DND-41 (cell line): ENCODE measurements at regions not wholly inside any gene's neighbourhood (a gene's known extent, or its start where the extent isn't known, plus 50 kb on each side); places are given as distances from the start of the nearest gene placed in this dataset.
"Not testable (repeated sequence)": the region's sequence is repeated elsewhere in the genome, so short reads cannot be mapped to it uniquely, and the experiment has no call there.

Experiments used
- ATAC-seq: fragments of 200-7000 bp; cut with Tn5 transposase; 3 replicates; pipeline ENCODE4 v1.9.1; 2021; ENCODE audit warnings: low read depth; ENCODE audit not compliant: insufficient read depth
- DNase-seq: peaks from one replicate; pipeline ENCODE4 v3.0.0-alpha.2; 2020
- H2AFZ ChIP-seq: 2 replicates; pipeline ENCODE4 v1.6.0; 2012; ENCODE audit warnings: low read depth, low read length
- H3K27ac ChIP-seq: 2 replicates; pipeline ENCODE4 v1.5.1; 2012; ENCODE audit warnings: low read length, inconsistent platforms
- H3K27me3 ChIP-seq: fragments of 200-600 bp; sonication (generic); 2 replicates; pipeline ENCODE4 v1.6.0; 2012; ENCODE audit warnings: low read length, mild to moderate bottlenecking, inconsistent platforms; ENCODE audit not compliant: insufficient read depth, poor library complexity
- H3K36me3 ChIP-seq: 2 replicates; pipeline ENCODE4 v1.5.1; 2012; ENCODE audit warnings: low read length, inconsistent platforms; ENCODE audit not compliant: insufficient read depth
- H3K4me1 ChIP-seq: 2 replicates; pipeline ENCODE4 v1.5.1; 2012; ENCODE audit warnings: mild to moderate bottlenecking, low read length; ENCODE audit not compliant: insufficient read depth
- H3K4me2 ChIP-seq: 2 replicates; pipeline ENCODE4 v1.6.0; 2012; ENCODE audit warnings: mild to moderate bottlenecking, moderate library complexity, low read length, inconsistent platforms; ENCODE audit not compliant: insufficient read depth
- H3K4me3 ChIP-seq, 2 experiments: fragments of 200-600 bp in 1 of 2; shearing (Covaris generic) in 1 of 2; 2 replicates each; pipeline ENCODE4 v1.5.1; 2012 to 2016; ENCODE audit warnings: inconsistent platforms in 2 of 2, low read length in 2 of 2, mild to moderate bottlenecking in 2 of 2, low read depth in 1 of 2, moderate library complexity in 1 of 2
- H3K79me2 ChIP-seq: 2 replicates; pipeline ENCODE4 v1.6.0; 2012; ENCODE audit warnings: low read length, inconsistent platforms; ENCODE audit not compliant: insufficient read depth
- H3K9ac ChIP-seq: 2 replicates; pipeline ENCODE4 v1.6.0; 2012; ENCODE audit warnings: low read depth, mild to moderate bottlenecking, inconsistent platforms, low read length, moderate library complexity
- H3K9me3 ChIP-seq: 2 replicates; pipeline ENCODE4 v1.5.1; 2012; ENCODE audit warnings: low read length, moderate library complexity, mild to moderate bottlenecking, inconsistent platforms; ENCODE audit not compliant: insufficient read depth, severe bottlenecking
- H4K20me1 ChIP-seq: 2 replicates; pipeline ENCODE4 v1.6.0; 2012; ENCODE audit warnings: low read length; ENCODE audit not compliant: insufficient read depth
- CTCF ChIP-seq: IDR thresholded peaks from 2 replicates; pipeline ENCODE4 v1.5.1; 2012; ENCODE audit warnings: borderline replicate concordance, low read length, moderate library complexity, mild to moderate bottlenecking; ENCODE audit not compliant: poor library complexity, severe bottlenecking; ENCODE audit errors: extremely low read depth
- EZH2 ChIP-seq: IDR thresholded peaks from 3 replicates; pipeline ENCODE4 v1.6.1; 2012; ENCODE audit warnings: borderline replicate concordance, low read depth, mild to moderate bottlenecking, moderate library complexity, low read length, inconsistent platforms; ENCODE audit not compliant: severe bottlenecking

- no peaks in the 10 kb centered on the region for H3K4me1 ChIP-seq
- H3K4me3 ChIP-seq: no peak overlapping the region
- DNase-seq (no peak), ATAC-seq (no peak)
- H3K27ac ChIP-seq: no peak overlapping the region
- no peaks in the 10 kb centered on the region for H4K20me1 ChIP-seq
- no peaks in the 10 kb centered on the region for H3K79me2 ChIP-seq
- no peaks in the 10 kb centered on the region for H3K9me3 ChIP-seq
- H3K4me2 ChIP-seq: no peak overlapping the region
- H3K36me3 ChIP-seq: no peaks in the 10 kb centered on the region
- no peak overlapping the region for H3K9ac ChIP-seq
- no peak overlapping the region for H2AFZ ChIP-seq
- TF ChIP-seq EZH2 (no peak), CTCF (no peak)
- H3K27me3 ChIP-seq: no peaks in the 10 kb centered on the region
These were observed 131.5 kb upstream of the KIF5B start for GRCh38 chr10:32187686-32188085.

GRCh38 chr10:32183652-32184051, 127.4 kb upstream of the KIF5B start:
- not testable (repeated sequence) for H3K36me3 ChIP-seq, H3K4me2 ChIP-seq, H3K79me2 ChIP-seq, H3K27ac ChIP-seq, DNase-seq, H3K4me3 ChIP-seq, H2AFZ ChIP-seq, ATAC-seq, H3K9me3 ChIP-seq, H3K9ac ChIP-seq, H3K27me3 ChIP-seq, H3K4me1 ChIP-seq, H4K20me1 ChIP-seq

- no peak overlapping the region for H3K9ac ChIP-seq
- H3K4me1 ChIP-seq: no peaks in the 10 kb centered on the region
- no peak overlapping the region for H3K4me3 ChIP-seq
- no peaks in the 10 kb centered on the region for H4K20me1 ChIP-seq
- no peaks in the 10 kb centered on the region for H3K9me3 ChIP-seq
- no peak for TF ChIP-seq CTCF
- no peak for TF ChIP-seq EZH2
- H2AFZ ChIP-seq: no peak overlapping the region
- no peaks in the 10 kb centered on the region for H3K27me3 ChIP-seq
- no peaks in the 10 kb centered on the region for H3K79me2 ChIP-seq
- no peaks in the 10 kb centered on the region for H3K36me3 ChIP-seq
- no peak overlapping the region for H3K4me2 ChIP-seq
- no peak for ATAC-seq
- no peak overlapping the region for H3K27ac ChIP-seq
- DNase-seq: no peak
These were observed 126.3 kb upstream of the KIF5B start for GRCh38 chr10:32182476-32182875.

GRCh38 chr10:32180390-32181280, 124.4 kb upstream of the KIF5B start:
- Histone ChIP-seq H3K4me1 (no peaks in the 10 kb centered on the region), H3K9ac (no peak overlapping the region), H2AFZ (no peak overlapping the region), H3K27ac (no peak overlapping the region), H4K20me1 (no peaks in the 10 kb centered on the region), H3K4me2 (no peak overlapping the region), H3K79me2 (no peaks in the 10 kb centered on the region), H3K27me3 (no peaks in the 10 kb centered on the region), H3K4me3 (no peak overlapping the region), H3K36me3 (no peaks in the 10 kb centered on the region), H3K9me3 (no peaks in the 10 kb centered on the region)
- TF ChIP-seq EZH2 (no peak), CTCF (no peak)
- ATAC-seq (no peak), DNase-seq (no peak)
